Occipital lobe (tissue), 1 donor: ENCODE measurements at regions not wholly inside any gene's neighbourhood (a gene's known extent, or its start where the extent isn't known, plus 50 kb on each side); places are given as distances from the start of the nearest gene placed in this dataset.

Experiments
- DNase-seq: peaks from one replicate; lab custom pipeline; 2025; lab: John Stamatoyannopoulos, UW

DNA sequence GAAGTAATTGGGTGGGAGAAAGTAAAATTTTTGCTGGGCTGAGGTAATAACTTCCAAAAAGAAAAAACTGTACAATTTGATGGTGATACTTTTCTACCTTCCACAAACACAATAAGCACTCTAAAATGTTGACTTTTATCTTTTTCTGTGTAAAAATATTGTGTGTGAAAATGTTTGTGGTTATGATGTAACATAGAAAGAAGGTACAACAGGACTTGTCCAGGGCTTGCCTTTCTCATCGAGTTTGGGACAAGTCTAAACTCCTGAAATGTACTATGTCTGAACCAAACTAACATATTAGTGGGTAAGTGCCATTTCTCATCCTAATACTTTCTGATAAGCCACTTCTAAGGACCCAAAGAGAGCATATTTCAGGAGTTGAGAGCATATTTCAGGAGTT is 174.2 kb upstream of the PDGFD start:
- DNase-seq, result no peak

DNA sequence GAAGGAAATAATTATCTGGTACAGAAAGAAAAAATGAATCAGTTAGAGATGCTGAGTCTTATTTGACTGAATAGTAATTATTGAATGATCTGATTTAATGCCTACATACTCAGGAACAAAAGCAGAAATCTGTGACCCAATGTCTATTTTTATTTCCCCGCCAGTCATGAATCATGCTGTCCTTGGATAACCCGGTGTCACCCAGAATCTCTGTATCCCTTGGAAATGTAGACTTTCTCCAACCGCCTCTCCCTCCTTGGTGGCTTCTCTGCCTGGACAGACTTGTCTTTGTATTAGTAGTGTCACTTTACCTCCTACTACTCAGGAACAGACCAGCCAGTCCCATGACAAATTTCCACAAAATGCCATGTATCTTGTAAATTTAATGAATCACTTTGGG is 173.3 kb upstream of the PDGFD start:
- no peak for DNase-seq

DNA sequence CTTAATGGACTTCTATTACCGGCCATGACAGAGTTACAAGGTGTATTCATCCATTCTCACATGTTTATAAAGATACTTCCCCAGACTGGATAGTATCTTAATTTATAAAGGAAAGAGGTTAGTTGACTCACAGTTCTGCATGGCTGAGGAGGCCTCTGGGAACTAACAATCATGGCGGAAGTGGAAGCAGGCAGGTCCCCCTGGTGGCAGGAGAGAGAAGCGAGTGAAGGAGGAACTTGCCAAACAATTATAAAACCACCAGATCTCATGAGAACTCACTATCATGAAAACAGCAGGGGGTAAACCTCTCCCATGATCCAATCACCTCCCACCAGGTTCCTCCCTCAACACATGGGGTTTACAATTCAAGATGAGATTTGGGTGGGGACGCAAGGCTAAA is 170.0 kb upstream of the PDGFD start:
- no peak for DNase-seq

- DNase-seq, result no peak
Observed at GRCh38 chr11:104332110-104332509, 168.2 kb upstream of the PDGFD start.

- no peak for DNase-seq
Observed at GRCh38 chr11:104329078-104329665, 165.2 kb upstream of the PDGFD start.

GRCh38 chr11:104328512-104328907 is 164.6 kb upstream of the PDGFD start:
- DNase-seq, result no peak

GRCh38 chr11:104327861-104328511 is 164.0 kb upstream of the PDGFD start:
- DNase-seq, result no peak

DNA sequence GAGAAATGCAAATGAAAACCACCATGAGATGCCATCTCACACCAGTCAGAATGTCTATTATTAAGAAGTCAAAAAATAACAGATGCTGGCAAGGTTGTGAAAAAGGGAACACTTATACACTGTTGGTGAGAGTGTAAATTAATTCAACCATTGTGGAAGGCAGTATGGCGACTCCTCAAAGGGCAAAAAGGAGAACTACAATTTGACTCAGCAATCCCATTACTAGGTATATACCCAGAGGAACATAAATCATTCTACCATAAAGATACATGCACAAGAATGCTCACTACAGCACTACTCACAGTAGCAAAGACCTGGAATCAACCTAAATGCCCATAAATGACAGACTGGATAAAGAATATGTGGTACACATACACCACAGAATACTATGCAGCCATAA is 161.1 kb upstream of the PDGFD start:
- no peak for DNase-seq

DNA sequence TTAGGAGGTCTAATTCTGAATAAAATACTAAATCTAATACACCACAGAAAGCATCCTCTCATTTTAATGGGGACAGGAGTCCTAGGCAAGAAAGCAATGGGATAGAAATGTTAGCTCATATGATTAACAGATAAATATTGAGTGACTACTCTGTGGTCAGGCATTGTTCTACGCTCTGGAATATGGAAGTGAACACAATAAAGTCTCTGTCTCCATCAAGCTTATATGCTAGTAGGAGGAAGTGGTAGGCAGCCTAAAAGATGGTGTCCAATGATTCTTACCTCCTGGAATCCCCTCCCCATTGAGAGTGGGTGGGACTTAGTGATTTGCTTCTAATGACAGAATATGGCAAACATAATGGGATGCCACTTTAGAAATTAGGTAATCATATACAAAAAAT is 160.3 kb upstream of the PDGFD start:
- no peak for DNase-seq

DNA sequence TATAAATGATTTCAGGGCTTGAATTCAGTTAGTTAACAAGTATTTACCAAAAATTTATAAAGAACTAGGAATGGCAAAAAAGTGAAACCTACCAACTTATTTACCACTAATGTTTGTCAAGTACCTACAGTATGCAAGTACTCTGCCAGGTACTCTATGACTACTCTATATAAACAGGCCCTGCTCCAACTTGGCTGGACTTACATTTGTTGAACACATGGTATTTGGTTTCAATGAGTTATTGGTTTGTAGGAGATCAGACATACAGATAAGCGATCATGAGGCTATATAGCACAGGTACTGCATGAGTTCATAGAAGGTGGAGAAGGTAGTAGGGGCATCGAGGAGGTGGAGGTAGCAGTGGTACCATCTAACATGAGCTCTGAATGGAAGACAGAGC is 159.9 kb upstream of the PDGFD start:
- no peak for DNase-seq

DNA sequence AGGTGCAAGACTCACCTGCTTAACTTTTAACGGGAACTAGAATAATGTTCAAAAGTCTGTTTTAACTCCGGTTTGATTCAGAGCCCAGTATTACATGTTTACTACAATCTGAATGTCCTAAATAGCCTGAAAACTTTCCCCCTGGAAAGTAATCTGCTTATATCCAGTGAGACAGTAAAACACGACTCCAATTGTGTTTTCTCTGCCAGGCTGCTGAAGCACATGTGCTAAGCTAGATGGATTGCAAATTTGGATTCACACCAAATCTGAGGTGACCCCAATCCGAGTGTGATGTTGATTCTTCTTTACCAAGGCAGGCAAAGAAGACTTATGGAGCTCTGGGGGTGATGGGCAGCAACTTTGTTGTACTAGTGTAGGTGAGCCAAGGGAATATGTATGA is 158.7 kb upstream of the PDGFD start:
- no peak for DNase-seq

DNA sequence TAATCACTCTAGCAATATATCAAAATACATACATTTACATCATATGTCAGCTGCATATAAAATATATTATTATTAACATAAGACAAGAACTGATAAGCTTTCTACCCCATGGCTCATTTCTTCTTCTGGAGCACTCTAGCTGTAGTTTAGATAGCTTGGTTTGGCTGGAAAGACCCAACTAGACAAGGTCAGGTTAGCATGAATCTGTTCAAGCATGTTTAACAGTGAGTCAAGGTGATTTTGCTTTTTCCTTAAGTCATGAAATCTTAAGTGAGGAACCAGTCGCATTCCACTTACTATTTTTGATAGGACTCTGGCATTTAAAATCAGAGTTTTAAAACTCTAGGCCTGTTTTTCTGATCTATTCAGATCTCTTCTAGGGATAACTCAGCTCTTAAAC is 157.0 kb upstream of the PDGFD start:
- no peak for DNase-seq

- DNase-seq, result no peak
Observed at GRCh38 chr11:104320097-104320496, 156.2 kb upstream of the PDGFD start.

DNA sequence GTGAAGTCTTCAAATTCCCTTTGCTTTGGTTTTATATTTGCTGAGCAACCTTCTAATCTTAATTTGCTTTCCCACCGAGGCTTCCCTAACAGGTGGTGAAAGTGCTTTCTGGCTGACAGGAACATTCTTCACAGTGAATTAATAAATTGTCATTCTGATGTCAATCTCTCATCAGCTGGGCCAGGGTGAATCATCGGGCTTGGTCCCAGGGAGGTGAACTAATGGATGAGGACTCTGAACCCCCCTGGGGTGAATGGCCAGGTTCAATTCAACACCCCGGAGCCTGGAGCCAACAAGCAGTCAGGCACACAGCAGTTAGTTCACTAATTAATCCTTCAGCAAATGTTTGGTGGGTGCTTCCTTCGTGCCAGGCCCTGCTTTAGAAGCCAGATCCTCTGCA is 155.4 kb upstream of the PDGFD start:
- DNase-seq, result no peak

GRCh38 chr11:104306862-104307474 is 143.0 kb upstream of the PDGFD start:
- no peak for DNase-seq

DNA sequence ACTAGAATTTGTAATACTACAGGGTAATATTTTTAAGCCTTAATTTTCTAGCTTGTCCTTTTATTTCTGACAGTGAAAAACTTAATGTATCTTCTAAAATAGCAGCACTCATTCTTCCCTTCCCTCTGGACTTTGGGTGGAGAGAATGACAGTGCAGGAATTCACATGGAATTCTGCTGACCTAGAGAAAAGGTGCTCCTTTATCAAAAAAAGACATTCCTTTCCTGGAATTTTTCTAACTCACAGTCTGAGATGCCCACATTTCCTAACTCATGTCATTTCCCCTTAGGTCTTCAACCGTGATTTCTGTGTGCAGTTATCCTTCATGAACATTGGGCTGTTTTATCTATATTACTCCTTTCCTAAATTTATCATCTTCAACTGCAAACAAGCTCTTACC is 137.8 kb upstream of the PDGFD start:
- no peak for DNase-seq

DNA sequence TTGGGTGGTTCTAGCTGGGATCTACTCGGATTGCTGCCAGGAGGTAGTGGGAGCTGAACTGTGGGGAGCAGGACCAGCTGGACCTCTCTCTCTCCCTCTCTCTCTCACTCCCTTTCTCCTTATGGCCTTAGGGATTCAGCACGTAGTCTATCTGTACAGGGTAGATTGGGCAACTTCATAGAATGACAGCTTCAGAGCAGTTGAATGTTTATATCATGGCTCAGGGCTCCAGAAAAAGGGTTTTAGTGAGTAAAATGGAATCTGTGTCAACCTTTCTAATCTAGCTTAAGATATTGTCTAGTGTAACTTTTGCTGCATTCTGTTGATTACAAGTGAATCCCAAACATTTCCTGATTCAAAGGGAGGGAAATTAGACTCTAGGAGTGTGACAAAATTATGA is 127.7 kb upstream of the PDGFD start:
- DNase-seq, result no peak

- DNase-seq, result no peak
Observed at GRCh38 chr11:104286129-104286528, 122.2 kb upstream of the PDGFD start.

DNA sequence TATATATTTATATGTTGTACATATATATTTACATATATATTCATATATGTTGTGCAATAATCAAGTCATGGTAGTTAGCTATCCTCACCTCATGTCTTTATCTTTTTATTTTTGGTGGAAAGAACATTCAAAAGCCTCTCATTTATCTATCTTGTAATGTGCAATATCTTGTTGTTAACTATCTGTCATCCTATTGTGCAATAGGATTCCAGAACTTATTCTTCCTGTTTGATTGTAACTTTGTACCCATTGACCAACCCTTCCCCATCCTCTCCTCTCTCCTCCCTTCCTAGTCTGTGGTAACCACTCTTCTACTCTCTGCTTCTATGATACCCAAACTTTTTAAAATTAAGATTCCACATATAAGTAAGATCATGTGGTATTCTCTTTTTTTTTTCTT is 115.6 kb upstream of the PDGFD start:
- DNase-seq, result no peak

DNA sequence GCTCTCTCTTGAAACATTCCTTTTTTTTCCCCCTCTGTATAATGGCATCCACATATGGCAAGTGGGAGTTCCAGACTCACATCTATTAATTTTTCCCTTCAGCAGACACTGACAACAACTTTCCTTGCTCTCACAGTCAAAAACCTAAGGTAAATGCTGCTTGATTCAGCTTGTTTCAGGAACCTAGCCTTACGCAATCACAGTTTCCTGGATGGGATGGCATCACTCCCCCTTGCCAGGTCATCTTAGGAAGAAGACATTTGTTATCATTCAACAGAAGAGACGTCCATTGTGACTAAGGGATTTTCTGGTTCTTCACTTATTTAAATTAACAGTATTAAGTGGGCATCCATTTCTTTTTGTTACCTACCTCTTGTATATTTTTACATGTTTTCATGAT is 112.0 kb upstream of the PDGFD start:
- no peak for DNase-seq

- no peak for DNase-seq
Observed at GRCh38 chr11:104260456-104260855, 96.5 kb upstream of the PDGFD start.

DNA sequence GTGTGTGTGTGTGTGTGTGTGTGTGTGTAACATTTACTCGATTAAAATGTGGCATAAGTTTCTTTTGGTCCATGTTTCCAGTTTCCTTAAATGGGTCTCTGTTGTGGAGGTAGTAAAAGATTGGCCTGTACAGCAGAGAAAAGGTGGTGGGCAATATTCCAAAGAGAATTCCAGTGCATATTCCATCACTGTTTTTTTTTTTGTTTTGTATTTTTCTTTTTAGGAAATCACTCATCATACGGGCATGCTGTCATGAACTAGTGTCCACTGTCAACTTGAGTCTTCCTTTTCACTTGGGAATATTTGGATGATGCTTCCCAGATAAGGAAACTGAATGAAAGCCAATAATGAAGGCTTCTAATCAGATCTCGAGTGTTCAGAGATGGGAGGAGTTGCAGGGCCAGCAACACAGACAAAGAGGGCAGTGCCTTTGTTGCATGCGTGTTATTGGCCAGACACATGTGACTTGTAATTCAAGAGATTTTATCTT is 95.2 kb upstream of the PDGFD start:
- DNase-seq, result no peak

GRCh38 chr11:104256525-104256924 is 92.6 kb upstream of the PDGFD start:
- DNase-seq, result no peak
